Trophoblast cell (in vitro differentiated cells and primary cell): ENCODE measurements at regions not wholly inside any gene's neighbourhood (a gene's known extent, or its start where the extent isn't known, plus 50 kb on each side); places are given as distances from the start of the nearest gene placed in this dataset.
A peak's percentile ranks its signal among the peaks of the same experiment; 100 is the strongest.
"Not testable (repeated sequence)": the region's sequence is repeated elsewhere in the genome, so short reads cannot be mapped to it uniquely, and the experiment has no call there.

Source experiments
- DNase-seq, 2 donors: peaks; one replicate each; pipeline ENCODE4 v3.0.0-alpha.2; 2016
- H2AFZ ChIP-seq: 2 replicates; pipeline ENCODE4 v1.6.1; 2013; ENCODE audit warnings: low read length, moderate library complexity, mild to moderate bottlenecking; ENCODE audit not compliant: insufficient read depth, poor library complexity
- H2AK5ac ChIP-seq: 2 replicates; pipeline ENCODE4 v1.6.1; 2013; ENCODE audit warnings: mild to moderate bottlenecking, low read length
- H2BK120ac ChIP-seq: 2 replicates; pipeline ENCODE4 v1.6.1; 2013; ENCODE audit warnings: low read length, mild to moderate bottlenecking, moderate library complexity; ENCODE audit not compliant: insufficient read depth, poor library complexity
- H2BK12ac ChIP-seq: 2 replicates; pipeline ENCODE4 v1.6.1; 2013; ENCODE audit warnings: mild to moderate bottlenecking, low read length, moderate library complexity
- H2BK5ac ChIP-seq: 2 replicates; pipeline ENCODE4 v1.6.1; 2013; ENCODE audit warnings: low read length, low read depth, moderate library complexity, mild to moderate bottlenecking; ENCODE audit not compliant: poor library complexity
- H3K14ac ChIP-seq: 2 replicates; pipeline ENCODE4 v1.6.1; 2013; ENCODE audit warnings: mild to moderate bottlenecking, low read length
- H3K18ac ChIP-seq: 2 replicates; pipeline ENCODE4 v1.6.1; 2013; ENCODE audit warnings: mild to moderate bottlenecking, low read length
- H3K23ac ChIP-seq: 2 replicates; pipeline ENCODE4 v1.6.1; 2013; ENCODE audit warnings: low read length
- H3K27ac ChIP-seq: 2 replicates; pipeline ENCODE4 v1.5.1; 2013; ENCODE audit warnings: low read depth, mild to moderate bottlenecking, inconsistent platforms, low read length, moderate library complexity
- H3K27me3 ChIP-seq: 2 replicates; pipeline ENCODE4 v1.6.1; 2013; ENCODE audit warnings: inconsistent platforms, mild to moderate bottlenecking, low read length, moderate library complexity; ENCODE audit not compliant: insufficient read depth
- H3K36me3 ChIP-seq, 2 experiments: 1 replicate in 1 of 2; 2 replicates in 1 of 2; pipeline ENCODE4 v1.6.1; 2013; ENCODE audit warnings: low read length in 2 of 2, mild to moderate bottlenecking in 2 of 2, moderate library complexity in 1 of 2; ENCODE audit not compliant: insufficient read depth in 2 of 2, control insufficient read depth in 1 of 2
- H3K4ac ChIP-seq: 2 replicates; pipeline ENCODE4 v1.6.1; 2013; ENCODE audit warnings: low read depth, mild to moderate bottlenecking, low read length, moderate library complexity
- H3K4me1 ChIP-seq, 2 experiments: 1 replicate in 1 of 2; 2 replicates in 1 of 2; pipeline ENCODE4 v1.6.1; 2013; ENCODE audit warnings: low read length in 2 of 2, mild to moderate bottlenecking in 2 of 2, moderate library complexity in 1 of 2; ENCODE audit not compliant: insufficient read depth in 2 of 2, control insufficient read depth in 1 of 2
- H3K4me2 ChIP-seq: 2 replicates; pipeline ENCODE4 v1.6.1; 2013; ENCODE audit warnings: inconsistent platforms, mild to moderate bottlenecking, low read length, moderate library complexity
- H3K4me3 ChIP-seq: 2 replicates; pipeline ENCODE4 v1.5.1; 2013; ENCODE audit warnings: mild to moderate bottlenecking, low read depth, low read length, inconsistent platforms
- H3K79me1 ChIP-seq: one replicate; pipeline ENCODE4 v1.6.1; 2013; ENCODE audit warnings: low read length
- H3K79me2 ChIP-seq: 2 replicates; pipeline ENCODE4 v1.6.1; 2013; ENCODE audit warnings: low read length, mild to moderate bottlenecking; ENCODE audit not compliant: control insufficient read depth, insufficient read depth, poor library complexity
- H3K9ac ChIP-seq: 2 replicates; pipeline ENCODE4 v1.6.1; 2013; ENCODE audit warnings: mild to moderate bottlenecking, low read length
- H3K9me3 ChIP-seq: 2 replicates; pipeline ENCODE4 v1.6.1; 2013; ENCODE audit warnings: low read depth, mild to moderate bottlenecking, control low read depth, inconsistent platforms, low read length; ENCODE audit not compliant: insufficient read depth
- H4K12ac ChIP-seq: 2 replicates; pipeline ENCODE4 v1.6.1; 2013; ENCODE audit warnings: low read depth, mild to moderate bottlenecking, low read length, moderate library complexity
- H4K8ac ChIP-seq: 2 replicates; pipeline ENCODE4 v1.6.1; 2013; ENCODE audit warnings: low read depth, mild to moderate bottlenecking, low read length, moderate library complexity
- H4K91ac ChIP-seq: one replicate; pipeline ENCODE4 v1.6.1; 2013; ENCODE audit warnings: low read depth, mild to moderate bottlenecking, low read length, moderate library complexity
- WGBS: extraction: QIAGEN DNeasy Blood & Tissue Kit; methylation state at CpG from one replicate; pipeline ENCODE4 v1.1.7; 2013; ENCODE audit warnings: missing lambda C conversion rate; ENCODE audit not compliant: insufficient read length, insufficient coverage; ENCODE audit errors: extremely low coverage; 5-methylcytosine and 5-hydroxymethylcytosine counted together

DNA sequence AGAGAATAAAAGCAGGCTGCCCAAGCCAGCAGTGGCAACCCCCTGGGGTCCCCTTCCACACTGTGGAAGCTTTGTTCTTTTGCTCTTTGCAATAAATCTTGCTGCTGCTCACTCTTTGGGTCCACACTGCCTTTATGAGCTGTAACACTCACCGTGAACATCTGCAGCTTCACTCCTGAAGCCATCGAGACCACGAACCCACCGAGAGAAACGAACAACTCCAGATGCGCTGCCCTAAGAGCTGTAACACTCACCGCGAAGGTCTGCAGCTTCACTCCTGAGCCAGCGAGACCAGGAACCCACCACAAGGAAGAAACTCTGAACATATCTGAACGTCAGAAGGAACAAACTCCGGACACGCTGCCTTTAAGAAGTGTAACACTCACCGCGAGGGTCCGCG, 1252.9 kb downstream of the STIM2 start:
- H3K4ac ChIP-seq, H4K8ac ChIP-seq, H3K27me3 ChIP-seq, H3K79me2 ChIP-seq, H3K23ac ChIP-seq, H3K27ac ChIP-seq, H3K36me3 ChIP-seq, H3K4me3 ChIP-seq, DNase-seq, H2BK120ac ChIP-seq, H3K4me2 ChIP-seq, H2AFZ ChIP-seq, H2BK5ac ChIP-seq, H3K79me1 ChIP-seq, H3K9ac ChIP-seq, H3K14ac ChIP-seq, H2BK12ac ChIP-seq, H4K91ac ChIP-seq, H2AK5ac ChIP-seq, H3K9me3 ChIP-seq, H3K18ac ChIP-seq, H4K12ac ChIP-seq, H3K4me1 ChIP-seq: not testable (repeated sequence)
- WGBS: no CpG with 5 or more reads among the region's 16 CpGs

DNA sequence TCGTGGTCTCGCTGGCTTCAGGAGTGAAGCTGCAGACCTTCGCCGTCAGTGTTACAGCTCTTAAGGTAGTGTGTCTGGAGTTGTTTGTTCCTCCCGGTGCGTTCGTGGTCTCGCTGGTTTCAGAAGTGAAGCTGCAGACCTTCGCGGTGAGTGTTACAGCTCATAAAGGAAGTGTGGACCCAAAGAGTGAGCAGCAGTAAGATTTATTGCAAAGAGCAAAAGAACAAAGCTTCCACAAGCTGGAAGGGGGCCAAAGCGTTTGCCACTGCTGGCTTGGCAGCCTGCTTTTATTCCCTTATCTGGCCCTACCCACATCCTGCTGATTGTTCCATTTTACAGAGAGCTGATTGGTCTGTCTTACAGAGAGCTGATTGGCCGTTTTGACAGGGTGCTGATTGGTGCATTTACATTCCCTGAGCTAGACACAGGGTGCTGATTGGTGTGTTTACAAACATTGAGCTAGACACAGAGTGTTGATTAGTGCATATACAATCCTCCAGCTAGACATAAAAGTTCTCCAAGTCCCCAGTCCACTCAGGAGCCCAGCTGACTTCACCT, 1256.0 kb downstream of the STIM2 start:
- H2BK12ac ChIP-seq, H2AFZ ChIP-seq: not testable (repeated sequence)

DNA sequence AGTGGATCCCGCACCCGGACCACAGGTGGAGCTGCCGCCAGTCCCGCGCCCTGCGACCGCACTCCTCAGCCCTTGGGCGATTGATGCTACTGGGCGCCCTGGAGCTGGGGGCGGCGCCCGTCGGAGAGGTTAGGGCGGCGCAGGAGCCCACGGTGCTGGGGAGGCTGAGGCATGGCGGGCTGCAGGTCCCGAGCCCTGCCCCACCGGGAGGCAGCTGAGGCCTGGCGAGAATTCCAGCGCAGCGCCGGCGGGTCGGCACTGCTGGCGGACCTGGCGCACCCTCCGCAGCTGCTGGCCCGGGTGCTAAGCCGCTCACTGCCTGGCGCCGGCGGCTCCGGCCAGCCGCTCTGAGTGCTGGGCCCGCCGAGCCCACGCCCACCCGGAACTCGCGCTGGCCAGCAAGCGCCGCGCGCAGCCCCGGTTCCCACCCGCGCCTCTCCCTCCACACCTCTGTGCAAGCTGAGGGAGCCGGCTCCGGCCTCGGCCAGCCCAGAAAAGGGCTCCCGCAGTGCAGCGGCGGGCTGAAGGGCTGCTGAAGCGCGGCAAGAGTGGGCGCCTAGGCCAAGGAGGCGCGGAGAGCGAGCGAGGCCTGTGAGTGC, 1256.5 kb downstream of the STIM2 start:
- no peaks in the 10 kb centered on the region for H3K79me1 ChIP-seq
- no peak overlapping the region for H3K18ac ChIP-seq
- H3K79me2 ChIP-seq: no peaks in the 10 kb centered on the region
- no peak overlapping the region for H3K14ac ChIP-seq
- H3K4ac ChIP-seq: no peak overlapping the region
- no peaks in the 10 kb centered on the region for H3K27me3 ChIP-seq
- H2AK5ac ChIP-seq: no peak overlapping the region
- no peak overlapping the region for H3K23ac ChIP-seq
- no peak overlapping the region for H3K4me2 ChIP-seq
- no peak overlapping the region for H2BK5ac ChIP-seq
- no peak overlapping the region for H4K12ac ChIP-seq
- no peaks in the 10 kb centered on the region for H3K9me3 ChIP-seq
- H3K4me3 ChIP-seq: no peak overlapping the region
- no peaks in the 10 kb centered on the region for H3K4me1 ChIP-seq
- WGBS: no CpG with 5 or more reads among the region's 61 CpGs
- no peak overlapping the region for H4K91ac ChIP-seq
- H2BK12ac ChIP-seq: no peak overlapping the region
- H4K8ac ChIP-seq: no peak overlapping the region
- H2AFZ ChIP-seq: no peak overlapping the region
- DNase-seq: peak in 1 of 2 donors; percentile 0
- no peak overlapping the region for H2BK120ac ChIP-seq
- no peak overlapping the region for H3K9ac ChIP-seq
- no peak overlapping the region for H3K27ac ChIP-seq
- H3K36me3 ChIP-seq: no peaks in the 10 kb centered on the region

More for the DNA sequence above, 1256.0 kb downstream of the STIM2 start:
- not testable (repeated sequence) for DNase-seq, H3K18ac ChIP-seq, H3K79me1 ChIP-seq, H3K36me3 ChIP-seq, H2BK120ac ChIP-seq, H3K4me2 ChIP-seq, H3K4ac ChIP-seq, H2BK5ac ChIP-seq, H3K9ac ChIP-seq, H3K4me3 ChIP-seq, H3K27ac ChIP-seq, H3K4me1 ChIP-seq, H3K9me3 ChIP-seq, H3K79me2 ChIP-seq, H3K27me3 ChIP-seq, H4K12ac ChIP-seq, H4K91ac ChIP-seq, H3K23ac ChIP-seq, H3K14ac ChIP-seq, H2AK5ac ChIP-seq, H4K8ac ChIP-seq
- no CpG with 5 or more reads among the region's 12 CpGs for WGBS

DNA sequence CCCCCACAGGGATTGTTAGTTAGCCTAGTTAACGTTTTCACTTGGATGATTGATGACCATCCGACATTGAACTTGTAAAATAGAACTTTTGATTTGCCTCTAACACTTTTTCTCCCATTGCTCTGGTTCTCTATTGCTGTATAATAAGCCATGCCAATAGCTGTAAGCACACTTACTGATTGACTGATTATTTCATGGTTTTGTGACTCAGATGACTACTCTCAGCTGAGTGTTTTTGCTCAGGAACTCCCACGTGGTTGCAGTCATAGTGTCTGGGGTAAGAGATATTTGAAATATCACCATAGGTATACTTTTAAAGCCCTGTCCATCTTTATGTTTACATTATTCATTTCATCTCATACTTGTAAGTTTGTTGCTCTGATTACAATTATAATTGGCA, 1285.5 kb downstream of the STIM2 start:
- Histone ChIP-seq H3K27me3 (no peaks in the 10 kb centered on the region), H4K8ac (no peak overlapping the region), H3K4me3 (no peak overlapping the region), H3K23ac (no peak overlapping the region), H3K9ac (no peak overlapping the region), H4K12ac (no peak overlapping the region), H2AFZ (no peak overlapping the region), H2BK5ac (no peak overlapping the region), H3K79me1 (no peaks in the 10 kb centered on the region), H2BK12ac (no peak overlapping the region), H3K36me3 (no peaks in the 10 kb centered on the region), H3K27ac (no peak overlapping the region), H3K9me3 (no peaks in the 10 kb centered on the region), H3K79me2 (no peaks in the 10 kb centered on the region), H2BK120ac (no peak overlapping the region), H3K18ac (no peak overlapping the region), H3K14ac (no peak overlapping the region), H3K4ac (no peak overlapping the region), H3K4me1 (no peaks in the 10 kb centered on the region), H3K4me2 (no peak overlapping the region), H2AK5ac (no peak overlapping the region), H4K91ac (no peak overlapping the region)
- DNase-seq: no peak
- no CpG with 5 or more reads among the region's 3 CpGs for WGBS
